CD4-positive, alpha-beta T cell (primary cell): ENCODE measurements at regions not wholly inside any gene's neighbourhood (a gene's known extent, or its start where the extent isn't known, plus 50 kb on each side); places are given as distances from the start of the nearest gene placed in this dataset.

Experiments used
- ATAC-seq: fragments of 200-7000 bp; cut with Tn5 transposase; one replicate; pipeline ENCODE4 v1.10.0; 2022; ENCODE audit warnings: mild to moderate bottlenecking; ENCODE audit not compliant: poor library complexity
- CTCF ChIA-PET: fragments of 350-600 bp; sonication (Branson Sonifier 250); formaldehyde crosslinking; loops from one replicate; lab custom pipeline; 2021; ENCODE audit warnings: antibody characterized with exemption, inconsistent platforms; lab: Charles Lee
- POLR2A ChIA-PET: fragments of 350-600 bp; sonication (Branson Sonifier 250); formaldehyde crosslinking; loops from one replicate; lab custom pipeline; 2021; ENCODE audit warnings: antibody characterized with exemption, inconsistent platforms; lab: Charles Lee
- DNase-seq, 14 experiments: peaks; one replicate each; pipeline ENCODE4 v3.0.0-alpha.2; 2013 to 2020; ENCODE audit warnings: mixed read lengths in 2 of 14
- H3K27ac ChIP-seq, 2 donors: one replicate each; pipeline versions ENCODE4 v1.5.1 to v1.7.0; 2013; ENCODE audit warnings: low read length in 2 of 2, low read depth in 1 of 2, mild to moderate bottlenecking in 1 of 2
- H3K27me3 ChIP-seq, 2 experiments: 1 replicate in 1 of 2; 2 replicates in 1 of 2; pipeline versions ENCODE4 v1.6.1 to v1.7.0; 2013; ENCODE audit warnings: low read length in 2 of 2, control low read depth in 1 of 2, mild to moderate bottlenecking in 1 of 2, moderate library complexity in 1 of 2; ENCODE audit not compliant: insufficient read depth in 2 of 2, control insufficient read depth in 1 of 2
- H3K36me3 ChIP-seq: one replicate; pipeline ENCODE4 v1.6.1; 2013; ENCODE audit warnings: low read length, control low read depth; ENCODE audit not compliant: insufficient read depth
- H3K4me1 ChIP-seq: one replicate; pipeline ENCODE4 v1.6.1; 2013; ENCODE audit warnings: low read length, control low read depth; ENCODE audit not compliant: insufficient read depth
- H3K4me3 ChIP-seq: one replicate; pipeline ENCODE4 v1.5.1; 2013; ENCODE audit warnings: mild to moderate bottlenecking, low read length, moderate library complexity
- H3K9me3 ChIP-seq, 2 experiments: 1 replicate in 1 of 2; 2 replicates in 1 of 2; pipeline versions ENCODE4 v1.6.1 to v1.7.0; 2013; ENCODE audit warnings: low read length in 2 of 2, mild to moderate bottlenecking in 2 of 2, control low read depth in 1 of 2, moderate library complexity in 1 of 2; ENCODE audit not compliant: control insufficient read depth in 1 of 2, insufficient read depth in 1 of 2
- H3K27ac Mint-ChIP-seq: one replicate; pipeline ENCODE4 v1.8.0; 2020; ENCODE audit warnings: mixed read lengths
- H3K27me3 Mint-ChIP-seq: one replicate; pipeline ENCODE4 v1.8.0; 2021; ENCODE audit warnings: mixed read lengths
- H3K36me3 Mint-ChIP-seq: one replicate; pipeline ENCODE4 v1.8.0; 2021; ENCODE audit warnings: low read depth, mixed read lengths
- H3K4me1 Mint-ChIP-seq: one replicate; pipeline ENCODE4 v1.8.0; 2021; ENCODE audit warnings: low read depth, mixed read lengths
- H3K4me3 Mint-ChIP-seq: one replicate; pipeline ENCODE4 v1.8.0; 2020; ENCODE audit warnings: mild to moderate bottlenecking, mixed read lengths
- H3K9me3 Mint-ChIP-seq: one replicate; pipeline ENCODE4 v1.8.0; 2020; ENCODE audit warnings: mixed read lengths
- intact Hi-C, 2 experiments: fragments of 100-400 bp; cut with DNase I in 1 of 2; cut with micrococcal nuclease in 1 of 2; formaldehyde crosslinking; loops; one replicate each; pipeline versions ENCODE4 v1.15.1 to v1.9.0; 2023 to 2025; cut with DNase I, micrococcal nuclease
- TF ChIP-seq, protein P1 (sequence below): fragments of 200-600 bp; IDR thresholded peaks from one replicate; pipeline ENCODE4 v1.8.0; 2022; ENCODE audit warnings: antibody characterized with exemption, mild to moderate bottlenecking

DNA sequence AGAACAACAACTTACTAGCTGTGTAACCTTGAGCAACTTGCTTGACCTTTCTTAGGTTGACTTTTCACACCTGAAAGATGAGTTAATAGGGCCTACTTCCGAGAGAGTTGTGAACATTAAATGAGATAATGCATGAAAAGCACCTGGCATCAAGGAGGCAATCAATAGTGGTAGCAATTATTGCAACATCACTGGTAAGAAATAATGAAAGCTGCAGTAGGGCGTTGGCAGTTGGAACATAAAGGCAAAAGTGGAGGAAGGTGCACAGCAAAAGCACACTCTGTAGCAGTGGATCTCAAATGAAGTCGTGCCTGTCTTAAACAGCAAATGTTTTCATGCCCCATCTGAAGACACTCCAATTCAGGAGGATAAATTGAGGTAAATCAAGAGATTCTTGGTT, 178.9 kb upstream of the VRK2 start:
- CTCF ChIA-PET = no interaction called here
- Histone ChIP-seq H3K4me1 (no peaks in the 10 kb centered on the region), H3K4me3 (no peak overlapping the region), H3K27ac (no peak overlapping the region), H3K9me3 (no peaks in the 10 kb centered on the region), H3K36me3 (no peaks in the 10 kb centered on the region), H3K27me3 (no peaks in the 10 kb centered on the region)
- Mint-ChIP-seq H3K4me1 (no peaks in the 10 kb centered on the region), H3K4me3 (no peak overlapping the region), H3K27ac (no peak overlapping the region), H3K9me3 (no peaks in the 10 kb centered on the region), H3K27me3 (no peaks in the 10 kb centered on the region), H3K36me3 (no peaks in the 10 kb centered on the region)
- POLR2A ChIA-PET = no interaction called here
- ATAC-seq (no peak), DNase-seq (no peak)
- intact Hi-C loops = no loop called here
- TF ChIP-seq, protein P1, sequence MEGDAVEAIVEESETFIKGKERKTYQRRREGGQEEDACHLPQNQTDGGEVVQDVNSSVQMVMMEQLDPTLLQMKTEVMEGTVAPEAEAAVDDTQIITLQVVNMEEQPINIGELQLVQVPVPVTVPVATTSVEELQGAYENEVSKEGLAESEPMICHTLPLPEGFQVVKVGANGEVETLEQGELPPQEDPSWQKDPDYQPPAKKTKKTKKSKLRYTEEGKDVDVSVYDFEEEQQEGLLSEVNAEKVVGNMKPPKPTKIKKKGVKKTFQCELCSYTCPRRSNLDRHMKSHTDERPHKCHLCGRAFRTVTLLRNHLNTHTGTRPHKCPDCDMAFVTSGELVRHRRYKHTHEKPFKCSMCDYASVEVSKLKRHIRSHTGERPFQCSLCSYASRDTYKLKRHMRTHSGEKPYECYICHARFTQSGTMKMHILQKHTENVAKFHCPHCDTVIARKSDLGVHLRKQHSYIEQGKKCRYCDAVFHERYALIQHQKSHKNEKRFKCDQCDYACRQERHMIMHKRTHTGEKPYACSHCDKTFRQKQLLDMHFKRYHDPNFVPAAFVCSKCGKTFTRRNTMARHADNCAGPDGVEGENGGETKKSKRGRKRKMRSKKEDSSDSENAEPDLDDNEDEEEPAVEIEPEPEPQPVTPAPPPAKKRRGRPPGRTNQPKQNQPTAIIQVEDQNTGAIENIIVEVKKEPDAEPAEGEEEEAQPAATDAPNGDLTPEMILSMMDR = no peak

GRCh38 chr2:57868619-57869139, 177.9 kb upstream of the VRK2 start:
- ChIA-PET POLR2A (no interaction called here), CTCF (no interaction called here)
- Mint-ChIP-seq H3K36me3 (no peaks in the 10 kb centered on the region), H3K9me3 (no peaks in the 10 kb centered on the region), H3K4me1 (no peaks in the 10 kb centered on the region), H3K27ac (no peak overlapping the region), H3K27me3 (no peaks in the 10 kb centered on the region), H3K4me3 (no peak overlapping the region)
- H3K4me3 ChIP-seq = no peak overlapping the region
- H3K36me3 ChIP-seq = no peaks in the 10 kb centered on the region
- TF ChIP-seq, protein P1 = no peak
- H3K27me3 ChIP-seq = no peaks in the 10 kb centered on the region
- DNase-seq (no peak), ATAC-seq (no peak)
- H3K27ac ChIP-seq = no peak overlapping the region
- intact Hi-C loops = no loop called here
- H3K4me1 ChIP-seq = no peaks in the 10 kb centered on the region
- no peaks in the 10 kb centered on the region for H3K9me3 ChIP-seq

DNA sequence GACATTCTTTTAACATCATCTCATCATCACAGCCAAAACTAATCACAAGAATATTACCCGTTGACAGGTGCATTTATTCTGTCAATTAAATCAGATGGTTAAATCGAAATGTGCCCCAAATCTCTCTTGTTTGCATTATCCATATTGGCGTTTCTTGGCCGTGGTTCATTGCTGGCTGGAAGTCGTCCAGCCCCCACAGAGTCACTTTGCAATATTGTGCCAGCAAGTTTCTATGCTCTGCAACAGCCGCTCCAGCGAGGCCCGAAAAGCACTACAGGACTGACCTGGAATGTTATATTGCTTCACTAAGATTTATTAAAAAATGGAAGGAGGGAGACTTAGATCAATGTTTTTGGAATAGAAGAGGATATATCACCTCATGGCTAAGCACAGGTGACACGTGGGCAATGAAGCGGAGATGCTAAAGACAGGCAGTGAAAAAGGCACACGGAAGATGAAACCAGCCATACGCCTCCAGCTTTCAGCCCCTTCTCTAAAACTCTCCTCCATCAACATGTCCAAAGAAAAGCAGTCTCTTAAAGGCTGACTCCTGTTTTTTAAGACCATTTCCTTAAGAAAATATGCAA, 176.8 kb upstream of the VRK2 start:
- no peaks in the 10 kb centered on the region for H3K9me3 ChIP-seq
- Mint-ChIP-seq H3K27me3 (no peaks in the 10 kb centered on the region), H3K9me3 (no peaks in the 10 kb centered on the region), H3K4me3 (no peak overlapping the region), H3K4me1 (no peaks in the 10 kb centered on the region), H3K36me3 (no peaks in the 10 kb centered on the region), H3K27ac (no peak overlapping the region)
- DNase-seq (no peak), ATAC-seq (no peak)
- TF ChIP-seq, protein P1 = no peak
- ChIA-PET POLR2A (no interaction called here), CTCF (no interaction called here)
- no peaks in the 10 kb centered on the region for H3K4me1 ChIP-seq
- intact Hi-C loops = no loop called here
- H3K36me3 ChIP-seq = no peaks in the 10 kb centered on the region
- no peak overlapping the region for H3K4me3 ChIP-seq
- no peaks in the 10 kb centered on the region for H3K27me3 ChIP-seq
- H3K27ac ChIP-seq = no peak overlapping the region
